B cell (primary cell): ENCODE measurements at regions not wholly inside any gene's neighbourhood (a gene's known extent, or its start where the extent isn't known, plus 50 kb on each side); places are given as distances from the start of the nearest gene placed in this dataset.

Source experiments
- ATAC-seq: fragments of 200-7000 bp; cut with Tn5 transposase; one replicate; pipeline ENCODE4 v1.10.0; 2021; ENCODE audit warnings: low read depth, mild to moderate bottlenecking, moderate number of reproducible peaks, moderate library complexity
- CTCF ChIA-PET: fragments of 350-600 bp; sonication (Branson Sonifier 250); formaldehyde crosslinking; loops from one replicate; lab custom pipeline; 2021; ENCODE audit warnings: antibody characterized with exemption, inconsistent platforms; lab: Charles Lee
- POLR2A ChIA-PET: fragments of 350-600 bp; sonication (Branson Sonifier 250); formaldehyde crosslinking; loops from one replicate; lab custom pipeline; 2021; ENCODE audit warnings: antibody characterized with exemption; lab: Charles Lee
- DNase-seq: peaks from one replicate; pipeline ENCODE4 v3.0.0; 2013
- H2AFZ ChIP-seq: 2 replicates; pipeline ENCODE4 v1.6.1; 2012; ENCODE audit warnings: mild to moderate bottlenecking, low read depth, low read length; ENCODE audit not compliant: insufficient read depth, poor library complexity, severe bottlenecking
- H3K27ac ChIP-seq, 2 donors: 1 replicate in 1 of 2; 2 replicates in 1 of 2; pipeline ENCODE4 v1.5.1; 2012 to 2013; ENCODE audit warnings: low read length in 2 of 2, mild to moderate bottlenecking in 2 of 2, moderate library complexity in 1 of 2
- H3K27me3 ChIP-seq, 4 experiments: fragments of 200-600 bp in 1 of 4; sonication (generic) in 1 of 4; replicated peaks in 1 of 4; 1 replicate in 2 of 4; 2 replicates in 2 of 4; pipeline versions ENCODE4 v1.6.1 to v1.7.0; 2013 to 2016; ENCODE audit warnings: low read length in 3 of 4, mild to moderate bottlenecking in 2 of 4, mixed read lengths in 1 of 4, moderate library complexity in 1 of 4; ENCODE audit not compliant: insufficient read depth in 4 of 4, control insufficient read depth in 3 of 4; ENCODE audit errors: control extremely low read depth in 1 of 4
- H3K36me3 ChIP-seq, 2 experiments: replicated peaks in 1 of 2; 1 replicate in 1 of 2; 2 replicates in 1 of 2; pipeline versions ENCODE4 v1.6.1 to v1.7.1; 2013; ENCODE audit warnings: low read length in 1 of 2; ENCODE audit not compliant: insufficient read depth in 2 of 2, control insufficient read depth in 1 of 2; ENCODE audit errors: control extremely low read depth in 1 of 2, extremely low read depth in 1 of 2
- H3K4me1 ChIP-seq, 2 donors: fragments of 200-600 bp in 1 of 2; sonication (generic) in 1 of 2; 1 replicate in 1 of 2; 2 replicates in 1 of 2; pipeline versions ENCODE4 v1.5.1 to v1.6.1; 2013 to 2017; ENCODE audit warnings: low read length in 2 of 2; ENCODE audit not compliant: control insufficient read depth in 2 of 2, insufficient read depth in 2 of 2
- H3K4me2 ChIP-seq: replicated peaks from 2 replicates; pipeline ENCODE3; 2012; ENCODE audit warnings: mild to moderate bottlenecking, low read depth, low read length; ENCODE audit not compliant: poor library complexity, severe bottlenecking
- H3K4me3 ChIP-seq, 5 experiments: fragments of 200-600 bp in 1 of 5; sonication (generic) in 1 of 5; 1 replicate in 3 of 5; 2 replicates in 2 of 5; pipeline versions ENCODE4 v1.5.1 to v1.7.0; 2011 to 2016; ENCODE audit warnings: low read length in 4 of 5, mild to moderate bottlenecking in 4 of 5, low read depth in 2 of 5, control low read depth in 1 of 5, moderate library complexity in 1 of 5; ENCODE audit not compliant: insufficient read depth in 1 of 5; ENCODE audit errors: control extremely low read depth in 1 of 5, extremely low read depth in 1 of 5
- H3K79me2 ChIP-seq: fragments of 200-600 bp; sonication (generic); one replicate; pipeline ENCODE4 v1.6.0; 2016; ENCODE audit warnings: low read length; ENCODE audit not compliant: control insufficient read depth, insufficient read depth
- H3K9ac ChIP-seq: fragments of 200-600 bp; sonication (generic); 2 replicates; pipeline ENCODE4 v1.6.1; 2017; ENCODE audit warnings: mild to moderate bottlenecking, low read length, moderate library complexity
- H3K9me3 ChIP-seq, 3 donors: one replicate each; pipeline versions ENCODE4 v1.6.1 to v1.7.1; 2013; ENCODE audit warnings: low read length in 2 of 3; ENCODE audit not compliant: control insufficient read depth in 2 of 3, insufficient read depth in 1 of 3; ENCODE audit errors: control extremely low read depth in 1 of 3
- H4K20me1 ChIP-seq: 2 replicates; pipeline ENCODE4 v1.6.0; 2012; ENCODE audit warnings: mild to moderate bottlenecking, low read length; ENCODE audit not compliant: insufficient read depth, control insufficient read depth, poor library complexity, severe bottlenecking
- H3K27ac Mint-ChIP-seq: one replicate; pipeline ENCODE4 v1.8.0; 2021; ENCODE audit warnings: mixed read lengths
- H3K27me3 Mint-ChIP-seq: one replicate; pipeline ENCODE4 v1.8.0; 2021; ENCODE audit warnings: mixed read lengths
- H3K4me1 Mint-ChIP-seq: one replicate; pipeline ENCODE4 v1.8.0; 2021; ENCODE audit warnings: mixed read lengths
- H3K4me3 Mint-ChIP-seq: one replicate; pipeline ENCODE4 v1.8.0; 2021; ENCODE audit warnings: mixed read lengths
- H3K9me3 Mint-ChIP-seq: one replicate; pipeline ENCODE4 v1.8.0; 2022; ENCODE audit warnings: mixed read lengths; ENCODE audit not compliant: insufficient read depth
- CTCF ChIP-seq: fragments of 200-600 bp; IDR thresholded peaks from one replicate; pipeline ENCODE4 v1.8.0; 2022; ENCODE audit warnings: antibody characterized with exemption, mild to moderate bottlenecking
- EZH2 ChIP-seq: IDR thresholded peaks from 2 replicates; pipeline ENCODE4 v1.6.1; 2012; ENCODE audit warnings: borderline replicate concordance, low read depth, mild to moderate bottlenecking, moderate library complexity, low read length; ENCODE audit not compliant: insufficient read depth, poor library complexity, severe bottlenecking
- WGBS: methylation state at CpG from one replicate; pipeline ENCODE4 v1.1.5; 2013; ENCODE audit warnings: missing lambda C conversion rate; ENCODE audit not compliant: insufficient coverage; 5-methylcytosine and 5-hydroxymethylcytosine counted together
- intact Hi-C: fragments of 100-400 bp; cut with micrococcal nuclease; formaldehyde crosslinking; loops from one replicate; pipeline ENCODE4 v1.10.0; 2022

- intact Hi-C loops, result no loop called here
- CTCF ChIA-PET, result no interaction called here
- H3K9ac ChIP-seq, result no peak overlapping the region
- H3K27ac ChIP-seq, result no peak overlapping the region
- no peaks in the 10 kb centered on the region for H3K79me2 ChIP-seq
- DNase-seq, result no peak
- no peak for TF ChIP-seq EZH2
- no peak for TF ChIP-seq CTCF
- no peaks in the 10 kb centered on the region for H4K20me1 ChIP-seq
- Mint-ChIP-seq H3K27ac (no peak overlapping the region), H3K4me3 (no peak overlapping the region), H3K4me1 (no peaks in the 10 kb centered on the region), H3K9me3 (no peaks in the 10 kb centered on the region), H3K27me3 (no peaks in the 10 kb centered on the region)
- ATAC-seq, result no peak
- WGBS, result no CpG with 5 or more reads among the region's 1 CpG
- no peaks in the 10 kb centered on the region for H3K36me3 ChIP-seq
- H3K4me3 ChIP-seq, result no peak overlapping the region
- no peaks in the 10 kb centered on the region for H3K4me1 ChIP-seq
- H3K27me3 ChIP-seq, result no peaks in the 10 kb centered on the region
- no peak overlapping the region for H2AFZ ChIP-seq
- no peaks in the 10 kb centered on the region for H3K9me3 ChIP-seq
- no peak overlapping the region for H3K4me2 ChIP-seq
- POLR2A ChIA-PET, result no interaction called here
These were observed 344.6 kb upstream of the LRRC7 start for GRCh38 chr1:69223156-69223555.

- TF ChIP-seq EZH2 (no peak), CTCF (no peak)
- H2AFZ ChIP-seq, result no peak overlapping the region
- Mint-ChIP-seq H3K4me3 (no peak overlapping the region), H3K27ac (no peak overlapping the region), H3K9me3 (no peaks in the 10 kb centered on the region), H3K27me3 (no peaks in the 10 kb centered on the region), H3K4me1 (no peaks in the 10 kb centered on the region)
- no peak overlapping the region for H3K4me3 ChIP-seq
- ATAC-seq, result no peak
- H3K27ac ChIP-seq, result no peak overlapping the region
- no peaks in the 10 kb centered on the region for H3K79me2 ChIP-seq
- ChIA-PET POLR2A (no interaction called here), CTCF (no interaction called here)
- intact Hi-C loops, result no loop called here
- no peak for DNase-seq
- H3K27me3 ChIP-seq, result no peaks in the 10 kb centered on the region
- WGBS, result no CpG with 5 or more reads among the region's 1 CpG
- H3K36me3 ChIP-seq, result no peaks in the 10 kb centered on the region
- no peaks in the 10 kb centered on the region for H3K9me3 ChIP-seq
- H4K20me1 ChIP-seq, result no peaks in the 10 kb centered on the region
- H3K4me2 ChIP-seq, result no peak overlapping the region
- H3K4me1 ChIP-seq, result no peaks in the 10 kb centered on the region
- no peak overlapping the region for H3K9ac ChIP-seq
These were observed 339.2 kb upstream of the LRRC7 start for GRCh38 chr1:69228501-69228900.
